ENCODE measurements at regions not wholly inside any gene's neighbourhood (a gene's known extent, or its start where the extent isn't known, plus 50 kb on each side); places are given as distances from the start of the nearest gene placed in this dataset.

- H4K20me1 ChIP-seq (replicated peaks; ENCODE audit: control insufficient read depth, insufficient read depth, low read length): no peaks in the 10 kb centered on the region
- peak overlapping the region; percentile 62 for H2AFZ ChIP-seq (ENCODE audit: low read depth, low read length)
- H3K9me1 ChIP-seq (ENCODE audit: control insufficient read depth, insufficient read depth, low read length): no peaks in the 10 kb centered on the region
- ChIA-PET POLR2A (interaction anchor here (0.8 kb wide), 1 partner anchor 14 kb away, joined by 10 read pairs; no protein-coding TSS in a partner anchor), CTCF (ENCODE audit: low intra/inter-chr PET ratio) (interaction anchor here (0.6 kb wide), 1 partner anchor 8 kb away, joined by 3 read pairs; no protein-coding TSS in a partner anchor)
- BruUV-seq (replicated peaks): no TSS peak
- H3K4me1 ChIP-seq (replicated peaks in 1 of 2; ENCODE audit: control insufficient read depth in 2 of 2, insufficient read depth in 2 of 2, low read length in 2 of 2): peaks cover 3 to 26% of the 10 kb centered on the region in 2 experiments; a peak in 3 of 5 replicates
- H3K27me3 ChIP-seq (ENCODE audit: control insufficient read depth in 2 of 2, insufficient read depth in 2 of 2, low read length in 2 of 2): no peaks in the 10 kb centered on the region
- peak overlapping the region; percentile 43 for H3K4me2 ChIP-seq (ENCODE audit: insufficient read depth, low read length)
- DNase-seq (ENCODE audit: extremely low read depth in 1 of 4, low spot score in 3 of 4): peak; percentile 72 to 84 (median 76)
- H3K36me3 ChIP-seq (ENCODE audit: control insufficient read depth, insufficient read depth, low read length): no peaks in the 10 kb centered on the region
- WGBS (ENCODE audit: insufficient coverage, low coverage, missing lambda C conversion rate): 7% methylated on average over 6 of the region's 6 CpGs
- no peak overlapping the region for H3K4me3 ChIP-seq
- intact Hi-C loops (cut with micrococcal nuclease) (no loop called here), in situ Hi-C loops (cut with MboI) (no loop called here)
- peak; percentile 85 for ATAC-seq
- H3K27ac ChIP-seq (ENCODE audit: extremely low read depth, low read depth, low read length): no peak overlapping the region
- FAIRE-seq: peak; percentile 83
- H3K79me2 ChIP-seq (ENCODE audit: control insufficient read depth, insufficient read depth, low read length): no peaks in the 10 kb centered on the region
- H3K9me3 ChIP-seq (replicated peaks; ENCODE audit: control insufficient read depth, insufficient read depth, low read depth, low read length): no peaks in the 10 kb centered on the region
- H3K9ac ChIP-seq (ENCODE audit: insufficient read depth in 1 of 2, low read depth in 2 of 2, low read length in 2 of 2): no peak overlapping the region
- TF ChIP-seq ZNF589 (CRISPR knock-in tag; IDR thresholded peaks at IDR 0.05; ENCODE audit: low read depth) (no peak), PRPF4 (IDR thresholded peaks at IDR 0.05; ENCODE audit: insufficient read depth, low read depth, low read length, poor library complexity, severe bottlenecking) (no peak), PTRF (tag; IDR thresholded peaks at IDR 0.05) (no peak), ZNF785 (CRISPR knock-in tag; IDR thresholded peaks at IDR 0.05) (no peak), E4F1 (CRISPR knock-in tag; IDR thresholded peaks at IDR 0.05; ENCODE audit: borderline replicate concordance) (no peak), ATF7 (IDR thresholded peaks at IDR 0.05) (0 out of 2 replicates have a peak, but pooled peaks have one; percentile 20), CREB5 (CRISPR knock-in tag; IDR thresholded peaks at IDR 0.05) (no peak), GATAD2B (IDR thresholded peaks at IDR 0.05; ENCODE audit: borderline replicate concordance) (no peak), ASH1L (IDR thresholded peaks at IDR 0.05; ENCODE audit: borderline replicate concordance, low read depth, partially characterized antibody) (no peak), ETS2 (tag; IDR thresholded peaks at IDR 0.05; ENCODE audit: borderline replicate concordance, poor library complexity, severe bottlenecking) (no peak), E2F5 (CRISPR knock-in tag; IDR thresholded peaks at IDR 0.05) (no peak), EP400 (IDR thresholded peaks at IDR 0.05) (no peak), MEIS2 (IDR thresholded peaks at IDR 0.05; ENCODE audit: partially characterized antibody) (peak; percentile 79), ARID1B (IDR thresholded peaks at IDR 0.05) (peak; percentile 16; the same call in 1 of the 2 replicates), ATF3 (IDR thresholded peaks at IDR 0.05) (peak; percentile 41; the same call in 1 of the 2 replicates), ATF3 (CRISPR knock-in tag; conservative IDR thresholded peaks at IDR 0.05) (no peak)
Observed at GRCh38 chr11:15884777-15885540, 471.4 kb downstream of the SOX6 start.
